ENCODE measurements at regions not wholly inside any gene's neighbourhood (a gene's known extent, or its start where the extent isn't known, plus 50 kb on each side); places are given as distances from the start of the nearest gene placed in this dataset.

DNA sequence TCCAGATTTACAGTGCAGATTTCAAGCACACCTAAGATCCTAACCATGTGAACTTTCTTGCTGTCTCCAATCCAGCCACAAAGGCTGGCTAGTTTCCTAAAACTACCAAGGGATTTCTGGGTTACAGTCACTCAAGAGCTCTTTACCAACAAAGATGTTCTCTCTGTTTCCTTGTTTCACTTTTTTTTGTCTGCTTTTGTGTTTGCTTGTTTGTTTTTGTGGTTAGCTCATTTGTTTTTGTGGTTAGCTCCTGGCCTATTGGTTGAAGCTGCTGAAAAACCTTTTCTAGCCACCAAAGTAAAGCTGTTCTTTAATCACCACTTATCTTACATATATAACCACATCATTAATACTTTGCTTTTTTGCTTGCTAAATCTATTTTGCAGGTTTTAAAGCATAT lies 642.5 kb upstream of the GALNTL6 start:
- no peaks in the 10 kb centered on the region for H3K36me3 ChIP-seq (ENCODE audit: control insufficient read depth in 1 of 2, insufficient read depth in 2 of 2, low read length in 2 of 2)
- intact Hi-C loops (cut with micrococcal nuclease), result no loop called here
- BruUV-seq (replicated peaks), result no TSS peak
- H2AFZ ChIP-seq (ENCODE audit: low read depth, low read length, poor library complexity, severe bottlenecking), result no peak overlapping the region
- H3K9ac ChIP-seq (ENCODE audit: low read length), result no peak overlapping the region
- ChIA-PET RAD21 (ENCODE audit: low non-redundant PET in 1 of 2, low total read pairs in 2 of 2, uncharacterized antibody in 2 of 2, unreplicated experiment in 2 of 2) (no interaction called here), CTCF (no interaction called here), POLR2A (no interaction called here)
- no peaks in the 10 kb centered on the region for H4K20me1 ChIP-seq (ENCODE audit: insufficient read depth)
- H3K9me3 ChIP-seq (ENCODE audit: control insufficient read depth in 1 of 2, insufficient read depth in 1 of 2, low read depth in 1 of 2, low read length in 2 of 2), result no peaks in the 10 kb centered on the region
- no peak overlapping the region for H3K27ac ChIP-seq (ENCODE audit: low read depth, low read length)
- TF ChIP-seq SRF (IDR thresholded peaks at IDR 0.05; ENCODE audit: low read depth) (no peak), YY1 (IDR thresholded peaks at IDR 0.05; ENCODE audit: extremely low read depth, insufficient replicate concordance, low read depth, low read length) (no peak), EZH2 (IDR thresholded peaks at IDR 0.05) (no peak), POLR2AphosphoS5 (IDR thresholded peaks at IDR 0.05; ENCODE audit: low read depth, low read length) (no peak), ZNF274 (IDR thresholded peaks at IDR 0.05; ENCODE audit: low read depth, low read length) (no peak), ELF1 (IDR thresholded peaks at IDR 0.05; ENCODE audit: borderline replicate concordance, low read depth) (no peak), EZH2phosphoT487 (IDR thresholded peaks at IDR 0.05; ENCODE audit: borderline replicate concordance) (no peak), SP1 (IDR thresholded peaks at IDR 0.05; ENCODE audit: low read depth) (no peak), FOSL1 (IDR thresholded peaks at IDR 0.05; ENCODE audit: low read depth) (no peak)
- TF ChIP-seq, protein P1, sequence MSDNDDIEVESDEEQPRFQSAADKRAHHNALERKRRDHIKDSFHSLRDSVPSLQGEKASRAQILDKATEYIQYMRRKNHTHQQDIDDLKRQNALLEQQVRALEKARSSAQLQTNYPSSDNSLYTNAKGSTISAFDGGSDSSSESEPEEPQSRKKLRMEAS (IDR thresholded peaks at IDR 0.05), result no peak
- TF ChIP-seq, protein P2, sequence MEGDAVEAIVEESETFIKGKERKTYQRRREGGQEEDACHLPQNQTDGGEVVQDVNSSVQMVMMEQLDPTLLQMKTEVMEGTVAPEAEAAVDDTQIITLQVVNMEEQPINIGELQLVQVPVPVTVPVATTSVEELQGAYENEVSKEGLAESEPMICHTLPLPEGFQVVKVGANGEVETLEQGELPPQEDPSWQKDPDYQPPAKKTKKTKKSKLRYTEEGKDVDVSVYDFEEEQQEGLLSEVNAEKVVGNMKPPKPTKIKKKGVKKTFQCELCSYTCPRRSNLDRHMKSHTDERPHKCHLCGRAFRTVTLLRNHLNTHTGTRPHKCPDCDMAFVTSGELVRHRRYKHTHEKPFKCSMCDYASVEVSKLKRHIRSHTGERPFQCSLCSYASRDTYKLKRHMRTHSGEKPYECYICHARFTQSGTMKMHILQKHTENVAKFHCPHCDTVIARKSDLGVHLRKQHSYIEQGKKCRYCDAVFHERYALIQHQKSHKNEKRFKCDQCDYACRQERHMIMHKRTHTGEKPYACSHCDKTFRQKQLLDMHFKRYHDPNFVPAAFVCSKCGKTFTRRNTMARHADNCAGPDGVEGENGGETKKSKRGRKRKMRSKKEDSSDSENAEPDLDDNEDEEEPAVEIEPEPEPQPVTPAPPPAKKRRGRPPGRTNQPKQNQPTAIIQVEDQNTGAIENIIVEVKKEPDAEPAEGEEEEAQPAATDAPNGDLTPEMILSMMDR (IDR thresholded peaks at IDR 0.05 in 2 of 3, conservative IDR thresholded peaks at IDR 0.05 in 1 of 3; ENCODE audit: borderline replicate concordance in 1 of 3, insufficient read depth in 1 of 3, low read depth in 2 of 3, low read length in 2 of 3), result no peak
- H3K27me3 ChIP-seq (ENCODE audit: insufficient read depth, low read length), result no peaks in the 10 kb centered on the region
- H3K4me2 ChIP-seq (ENCODE audit: low read length), result no peak overlapping the region
- no peak for ATAC-seq
- H3K9me2 ChIP-seq (ENCODE audit: insufficient read depth), result no peaks in the 10 kb centered on the region
- no peaks in the 10 kb centered on the region for H3K4me1 ChIP-seq (ENCODE audit: control insufficient read depth in 1 of 2, insufficient read depth in 2 of 2, low read length in 2 of 2)
- no peak for DNase-seq (ENCODE audit: low read depth, low spot score)
- no peak overlapping the region for H3K4me3 ChIP-seq (replicated peaks in 1 of 2; ENCODE audit: low read depth in 1 of 2, low read length in 2 of 2)
- H3K79me2 ChIP-seq (ENCODE audit: insufficient read depth, low read length), result no peaks in the 10 kb centered on the region
